AG09309 (cell line): ENCODE measurements at regions not wholly inside any gene's neighbourhood (a gene's known extent, or its start where the extent isn't known, plus 50 kb on each side); places are given as distances from the start of the nearest gene placed in this dataset.

Experiments used
- DNase-seq: peaks from one replicate; pipeline ENCODE4 v3.0.0-alpha.2; 2010; ENCODE audit warnings: low read depth
- H3K4me3 ChIP-seq: 2 replicates; pipeline ENCODE4 v1.5.1; 2011; ENCODE audit warnings: mild to moderate bottlenecking, low read depth, low read length, moderate library complexity; ENCODE audit not compliant: control insufficient read depth
- CTCF ChIP-seq: IDR thresholded peaks from 2 replicates; pipeline ENCODE4 v1.5.1; 2011; ENCODE audit warnings: mild to moderate bottlenecking, low read depth, low read length, inconsistent platforms; ENCODE audit not compliant: insufficient read depth, control insufficient read depth; ENCODE audit errors: missing control alignments

GRCh38 chr13:39257642-39258041 is 219.4 kb downstream of the NHLRC3 start:
- TF ChIP-seq CTCF, result no peak
- H3K4me3 ChIP-seq, result no peak overlapping the region
- no peak for DNase-seq

DNA sequence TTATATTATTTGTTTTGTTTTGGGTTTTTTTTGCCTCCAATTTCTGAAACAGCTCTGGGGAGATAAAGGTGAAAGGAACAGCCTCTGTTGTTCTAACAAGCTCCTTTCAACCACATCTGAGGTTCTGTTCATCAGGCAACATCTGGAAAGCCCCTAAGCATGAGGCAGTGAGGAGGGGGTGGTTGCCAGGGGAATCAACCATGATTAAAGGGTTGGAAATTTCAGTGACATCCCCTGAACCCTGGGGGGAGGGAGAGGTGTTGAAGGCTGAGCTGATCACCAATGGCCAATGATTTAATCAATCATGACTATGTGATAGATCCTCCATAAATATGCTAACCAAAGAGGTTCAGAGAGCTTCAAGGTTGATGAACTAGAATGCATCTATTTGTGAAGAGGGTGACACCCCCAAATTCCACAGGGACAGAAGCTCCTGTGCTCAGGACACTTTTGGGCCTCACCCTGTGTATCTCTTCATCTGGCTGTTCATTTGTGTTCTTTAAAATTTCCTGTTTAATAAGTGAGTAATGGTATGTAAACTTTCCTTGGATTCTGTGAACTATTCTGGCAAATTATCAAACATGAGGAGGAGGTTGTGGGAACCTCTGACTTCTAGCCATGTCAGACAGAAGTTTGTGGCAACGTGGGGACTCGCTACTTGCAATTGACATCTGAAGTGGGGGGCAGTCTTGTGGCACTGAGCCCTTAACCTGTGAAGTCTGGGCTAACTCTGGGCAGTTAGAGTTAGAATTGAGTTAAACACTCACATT is 221.3 kb downstream of the NHLRC3 start:
- TF ChIP-seq CTCF, result no peak
- DNase-seq, result no peak
- no peak overlapping the region for H3K4me3 ChIP-seq

GRCh38 chr13:39263033-39263432 is 224.8 kb downstream of the NHLRC3 start:
- DNase-seq, result no peak
- no peak overlapping the region for H3K4me3 ChIP-seq
- TF ChIP-seq CTCF, result peak; percentile 63

GRCh38 chr13:39263531-39263930 is 225.3 kb downstream of the NHLRC3 start:
- no peak for TF ChIP-seq CTCF
- H3K4me3 ChIP-seq, result no peak overlapping the region
- DNase-seq, result no peak

DNA sequence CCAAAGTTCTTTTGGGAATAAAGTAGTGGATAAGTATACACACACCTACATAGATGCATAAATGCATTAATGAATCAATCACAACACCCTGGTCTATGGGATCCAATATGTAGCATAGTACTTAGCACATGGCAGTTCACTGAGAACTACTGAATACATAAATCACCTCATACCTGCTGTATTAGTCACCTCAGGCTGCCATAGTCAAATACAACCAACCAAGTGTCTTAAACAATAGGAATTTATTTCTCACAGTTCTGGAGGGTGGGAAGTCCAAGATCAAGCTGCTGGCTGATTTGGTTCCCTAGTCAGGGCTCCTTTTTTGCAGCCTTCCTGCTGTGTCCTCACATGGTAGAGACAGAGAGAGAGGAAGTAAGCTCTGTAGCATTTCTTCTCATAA is 228.2 kb downstream of the NHLRC3 start:
- no peak overlapping the region for H3K4me3 ChIP-seq
- no peak for TF ChIP-seq CTCF
- DNase-seq, result no peak

GRCh38 chr13:39268398-39268797 is 230.1 kb downstream of the NHLRC3 start:
- TF ChIP-seq CTCF, result no peak
- no peak for DNase-seq
- no peak overlapping the region for H3K4me3 ChIP-seq
